Activated CD4-positive, alpha-beta T cell treated with anti-CD3 and anti-CD28 coated beads, Interleukin-2, amount 10 ng/mL, durations not matched to agents 7 days and 5 days (primary cell): ENCODE measurements at regions not wholly inside any gene's neighbourhood (a gene's known extent, or its start where the extent isn't known, plus 50 kb on each side); places are given as distances from the start of the nearest gene placed in this dataset.

ENCODE experiments used
- CTCF ChIA-PET: fragments of 350-600 bp; sonication (Branson Sonifier 250); formaldehyde crosslinking; loops from one replicate; lab custom pipeline; 2021; ENCODE audit warnings: antibody characterized with exemption; lab: Charles Lee
- POLR2A ChIA-PET: fragments of 350-600 bp; sonication (Branson Sonifier 250); formaldehyde crosslinking; loops from one replicate; lab custom pipeline; 2021; ENCODE audit warnings: antibody characterized with exemption; lab: Charles Lee
- DNase-seq: peaks from one replicate; pipeline ENCODE4 v3.0.0-alpha.2; 2020
- H3K27ac Mint-ChIP-seq: one replicate; pipeline ENCODE4 v1.8.0; 2021; ENCODE audit warnings: mild to moderate bottlenecking, moderate library complexity, mixed read lengths
- H3K27me3 Mint-ChIP-seq: one replicate; pipeline ENCODE4 v1.8.0; 2021; ENCODE audit warnings: mixed read lengths
- H3K36me3 Mint-ChIP-seq: one replicate; pipeline ENCODE4 v1.8.0; 2021; ENCODE audit warnings: low read depth, mixed read lengths
- H3K4me1 Mint-ChIP-seq: one replicate; pipeline ENCODE4 v1.8.0; 2021; ENCODE audit warnings: mixed read lengths
- H3K4me3 Mint-ChIP-seq: one replicate; pipeline ENCODE4 v1.8.0; 2021; ENCODE audit warnings: mild to moderate bottlenecking, moderate library complexity, mixed read lengths
- H3K9me3 Mint-ChIP-seq: one replicate; pipeline ENCODE4 v1.8.0; 2021; ENCODE audit warnings: mixed read lengths

- Mint-ChIP-seq H3K27ac (no peak overlapping the region), H3K4me3 (no peak overlapping the region), H3K36me3 (no peaks in the 10 kb centered on the region), H3K9me3 (peaks cover 3% of the 10 kb centered on the region), H3K4me1 (no peaks in the 10 kb centered on the region), H3K27me3 (no peaks in the 10 kb centered on the region)
- POLR2A ChIA-PET: no interaction called here
- CTCF ChIA-PET: no interaction called here
- no peak for DNase-seq
Observed at GRCh38 chr13:65470781-65471180, 1759.4 kb downstream of the PCDH9 start.

- H3K9me3 Mint-ChIP-seq: peaks cover 5% of the 10 kb centered on the region
- no peak overlapping the region for H3K4me3 Mint-ChIP-seq
- ChIA-PET POLR2A (no interaction called here), CTCF (no interaction called here)
- H3K27me3 Mint-ChIP-seq: no peaks in the 10 kb centered on the region
- no peaks in the 10 kb centered on the region for H3K36me3 Mint-ChIP-seq
- H3K4me1 Mint-ChIP-seq: no peaks in the 10 kb centered on the region
- DNase-seq: no peak
- H3K27ac Mint-ChIP-seq: no peak overlapping the region
Observed at GRCh38 chr13:65468628-65469027, 1761.5 kb downstream of the PCDH9 start.

GRCh38 chr13:65461590-65461989 is 1768.5 kb downstream of the PCDH9 start:
- H3K27me3 Mint-ChIP-seq: no peaks in the 10 kb centered on the region
- no peak for DNase-seq
- ChIA-PET CTCF (no interaction called here), POLR2A (no interaction called here)
- H3K36me3 Mint-ChIP-seq: no peaks in the 10 kb centered on the region
- H3K9me3 Mint-ChIP-seq: peaks cover 5% of the 10 kb centered on the region
- no peaks in the 10 kb centered on the region for H3K4me1 Mint-ChIP-seq
- no peak overlapping the region for H3K27ac Mint-ChIP-seq
- no peak overlapping the region for H3K4me3 Mint-ChIP-seq

- Mint-ChIP-seq H3K4me1 (no peaks in the 10 kb centered on the region), H3K27ac (no peak overlapping the region), H3K4me3 (no peak overlapping the region), H3K9me3 (peaks cover 2% of the 10 kb centered on the region), H3K36me3 (no peaks in the 10 kb centered on the region), H3K27me3 (no peaks in the 10 kb centered on the region)
- POLR2A ChIA-PET: no interaction called here
- CTCF ChIA-PET: no interaction called here
- DNase-seq: no peak
Observed at GRCh38 chr13:65460136-65460535, 1770.0 kb downstream of the PCDH9 start.

- CTCF ChIA-PET: no interaction called here
- no peaks in the 10 kb centered on the region for H3K27me3 Mint-ChIP-seq
- POLR2A ChIA-PET: no interaction called here
- H3K4me1 Mint-ChIP-seq: no peaks in the 10 kb centered on the region
- no peak for DNase-seq
- no peaks in the 10 kb centered on the region for H3K36me3 Mint-ChIP-seq
- no peak overlapping the region for H3K4me3 Mint-ChIP-seq
- H3K9me3 Mint-ChIP-seq: no peaks in the 10 kb centered on the region
- H3K27ac Mint-ChIP-seq: no peak overlapping the region
Observed at GRCh38 chr13:65456150-65456912, 1773.8 kb downstream of the PCDH9 start.

- H3K4me1 Mint-ChIP-seq: no peaks in the 10 kb centered on the region
- no peaks in the 10 kb centered on the region for H3K27me3 Mint-ChIP-seq
- no peak for DNase-seq
- H3K4me3 Mint-ChIP-seq: no peak overlapping the region
- peaks cover 3% of the 10 kb centered on the region for H3K9me3 Mint-ChIP-seq
- no peaks in the 10 kb centered on the region for H3K36me3 Mint-ChIP-seq
- H3K27ac Mint-ChIP-seq: no peak overlapping the region
- ChIA-PET POLR2A (no interaction called here), CTCF (no interaction called here)
Observed at GRCh38 chr13:65454403-65454802, 1775.7 kb downstream of the PCDH9 start.

GRCh38 chr13:65453982-65454381 is 1776.2 kb downstream of the PCDH9 start:
- CTCF ChIA-PET: no interaction called here
- H3K36me3 Mint-ChIP-seq: no peaks in the 10 kb centered on the region

GRCh38 chr13:65445340-65445739 is 1784.8 kb downstream of the PCDH9 start:
- H3K4me1 Mint-ChIP-seq: no peaks in the 10 kb centered on the region
- no peaks in the 10 kb centered on the region for H3K27me3 Mint-ChIP-seq
- ChIA-PET POLR2A (no interaction called here), CTCF (interaction anchor here (1.4 kb wide), 1 partner anchor 14 kb away, joined by 3 read pairs; no protein-coding TSS in a partner anchor)
- no peak overlapping the region for H3K4me3 Mint-ChIP-seq
- H3K9me3 Mint-ChIP-seq: peaks cover 18% of the 10 kb centered on the region
- no peaks in the 10 kb centered on the region for H3K36me3 Mint-ChIP-seq
- no peak overlapping the region for H3K27ac Mint-ChIP-seq
- no peak for DNase-seq

More at GRCh38 chr13:65453982-65454381, 1776.2 kb downstream of the PCDH9 start:
- DNase-seq: no peak
- peaks cover 3% of the 10 kb centered on the region for H3K9me3 Mint-ChIP-seq
- POLR2A ChIA-PET: no interaction called here
- H3K27me3 Mint-ChIP-seq: no peaks in the 10 kb centered on the region
- H3K4me3 Mint-ChIP-seq: no peak overlapping the region
- no peaks in the 10 kb centered on the region for H3K4me1 Mint-ChIP-seq
- H3K27ac Mint-ChIP-seq: no peak overlapping the region

- Mint-ChIP-seq H3K36me3 (no peaks in the 10 kb centered on the region), H3K9me3 (peaks cover 5% of the 10 kb centered on the region), H3K27me3 (no peaks in the 10 kb centered on the region), H3K27ac (no peak overlapping the region), H3K4me3 (no peak overlapping the region), H3K4me1 (no peaks in the 10 kb centered on the region)
- ChIA-PET POLR2A (no interaction called here), CTCF (no interaction called here)
- no peak for DNase-seq
Observed at GRCh38 chr13:65435590-65435989, 1794.5 kb downstream of the PCDH9 start.

- no peak overlapping the region for H3K4me3 Mint-ChIP-seq
- no peak for DNase-seq
- H3K27ac Mint-ChIP-seq: no peak overlapping the region
- no peaks in the 10 kb centered on the region for H3K36me3 Mint-ChIP-seq
- H3K9me3 Mint-ChIP-seq: peaks cover 8% of the 10 kb centered on the region
- ChIA-PET POLR2A (no interaction called here), CTCF (no interaction called here)
- no peaks in the 10 kb centered on the region for H3K27me3 Mint-ChIP-seq
- H3K4me1 Mint-ChIP-seq: no peaks in the 10 kb centered on the region
Observed at GRCh38 chr13:65417953-65418352, 1812.2 kb downstream of the PCDH9 start.

- ChIA-PET CTCF (no interaction called here), POLR2A (no interaction called here)
- DNase-seq: no peak
- H3K27ac Mint-ChIP-seq: no peak overlapping the region
- no peaks in the 10 kb centered on the region for H3K36me3 Mint-ChIP-seq
- no peaks in the 10 kb centered on the region for H3K27me3 Mint-ChIP-seq
- no peak overlapping the region for H3K4me3 Mint-ChIP-seq
- H3K9me3 Mint-ChIP-seq: peaks cover 8% of the 10 kb centered on the region
- no peaks in the 10 kb centered on the region for H3K4me1 Mint-ChIP-seq
Observed at GRCh38 chr13:65416784-65417183, 1813.4 kb downstream of the PCDH9 start.

- H3K27ac Mint-ChIP-seq: no peak overlapping the region
Observed at GRCh38 chr13:65414187-65414586, 1815.9 kb downstream of the PCDH9 start.

GRCh38 chr13:65411521-65411920 is 1818.6 kb downstream of the PCDH9 start:
- Mint-ChIP-seq H3K9me3 (no peaks in the 10 kb centered on the region), H3K4me1 (no peaks in the 10 kb centered on the region), H3K4me3 (no peak overlapping the region), H3K36me3 (no peaks in the 10 kb centered on the region), H3K27ac (no peak overlapping the region), H3K27me3 (no peaks in the 10 kb centered on the region)
- ChIA-PET CTCF (no interaction called here), POLR2A (no interaction called here)
- DNase-seq: no peak

More at GRCh38 chr13:65414187-65414586, 1815.9 kb downstream of the PCDH9 start:
- CTCF ChIA-PET: no interaction called here
- Mint-ChIP-seq H3K9me3 (peaks cover 3% of the 10 kb centered on the region), H3K27me3 (no peaks in the 10 kb centered on the region), H3K36me3 (no peaks in the 10 kb centered on the region), H3K4me3 (no peak overlapping the region), H3K4me1 (no peaks in the 10 kb centered on the region)
- no peak for DNase-seq
- POLR2A ChIA-PET: no interaction called here

GRCh38 chr13:65410791-65411190 is 1819.3 kb downstream of the PCDH9 start:
- DNase-seq: no peak
- no peaks in the 10 kb centered on the region for H3K9me3 Mint-ChIP-seq
- H3K4me1 Mint-ChIP-seq: no peaks in the 10 kb centered on the region
- H3K27me3 Mint-ChIP-seq: no peaks in the 10 kb centered on the region
- H3K36me3 Mint-ChIP-seq: no peaks in the 10 kb centered on the region
- POLR2A ChIA-PET: no interaction called here
- CTCF ChIA-PET: no interaction called here
- H3K27ac Mint-ChIP-seq: no peak overlapping the region
- no peak overlapping the region for H3K4me3 Mint-ChIP-seq
